ENCODE measurements at regions not wholly inside any gene's neighbourhood (a gene's known extent, or its start where the extent isn't known, plus 50 kb on each side); places are given as distances from the start of the nearest gene placed in this dataset.

DNA sequence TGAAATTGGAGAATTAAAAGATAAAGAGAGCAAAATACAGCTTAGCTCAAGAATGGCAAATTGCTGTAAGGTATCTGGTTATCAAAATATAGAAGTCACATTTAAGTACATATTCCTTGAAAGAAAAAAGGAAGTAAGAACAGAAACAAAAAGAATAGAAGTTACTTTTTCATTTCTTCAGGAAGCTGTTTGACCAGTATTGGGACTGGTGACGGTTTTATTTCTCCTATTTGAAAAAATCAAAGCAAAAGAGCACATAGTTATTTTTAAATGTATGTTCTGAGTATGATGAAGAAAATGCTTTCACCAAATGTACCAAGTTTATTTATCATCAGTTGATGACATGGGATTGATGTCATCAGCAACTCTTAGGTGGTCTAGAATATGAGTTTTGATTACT, 83.1 kb upstream of the OXGR1 start:
- TF ChIP-seq CTCF (IDR thresholded peaks at IDR 0.05): no peak
- no peak for TF ChIP-seq POLR2A (IDR thresholded peaks at IDR 0.05)
